HepG2 (cell line): ENCODE measurements at regions not wholly inside any gene's neighbourhood (a gene's known extent, or its start where the extent isn't known, plus 50 kb on each side); places are given as distances from the start of the nearest gene placed in this dataset.
A peak's percentile ranks its signal among the peaks of the same experiment; 100 is the strongest.

Experiments
- CHD4 ChIP-seq: fragments of 200-600 bp; sonication (generic); IDR thresholded peaks from 2 replicates; pipeline ENCODE4 v1.7.0; 2017; ENCODE audit warnings: mild to moderate bottlenecking, low read length, borderline replicate concordance
- HOXD1 ChIP-seq: sonication (generic); formaldehyde crosslinking; IDR thresholded peaks from 2 replicates; pipeline ENCODE4 v1.5.0; 2020; ENCODE audit warnings: missing genetic modification reagents
- MZF1 ChIP-seq: sonication (generic); formaldehyde crosslinking; IDR thresholded peaks from 2 replicates; pipeline ENCODE4 v1.8.1; 2023; ENCODE audit warnings: mild to moderate bottlenecking, missing genetic modification reagents, borderline replicate concordance
- NCOA2 ChIP-seq: sonication (generic); formaldehyde crosslinking; IDR thresholded peaks from 2 replicates; pipeline ENCODE4 v1.8.0; 2022; ENCODE audit warnings: inconsistent platforms
- NR2C2 ChIP-seq: sonication (generic); formaldehyde crosslinking; IDR thresholded peaks from 2 replicates; pipeline ENCODE4 v1.4.0; 2020; ENCODE audit warnings: missing genetic modification reagents, mild to moderate bottlenecking, moderate library complexity, borderline replicate concordance
- POLR2AphosphoS5 ChIP-seq: IDR thresholded peaks from 2 replicates; pipeline ENCODE4 v1.6.1; 2012; ENCODE audit warnings: low read depth, low read length
- PTBP1 ChIP-seq: fragments of 200-400 bp; formaldehyde crosslinking; IDR thresholded peaks from 2 replicates; pipeline ENCODE4 v1.6.1; 2018; ENCODE audit warnings: low read length, low read depth; ENCODE audit not compliant: poor library complexity, severe bottlenecking
- SMC3 ChIP-seq: IDR thresholded peaks from 2 replicates; pipeline ENCODE4 v1.6.1; 2011; ENCODE audit warnings: low read length, improper control_type of control experiment
- TGIF2 ChIP-seq: IDR thresholded peaks from 2 replicates; pipeline ENCODE4 v1.6.1; 2016; ENCODE audit warnings: control low read depth, missing compliant biosample characterization
- ZEB1 ChIP-seq: IDR thresholded peaks from 2 replicates; pipeline ENCODE4 v1.6.1; 2012; ENCODE audit warnings: mild to moderate bottlenecking, low read depth, inconsistent platforms; ENCODE audit not compliant: insufficient replicate concordance
- ZNF572 ChIP-seq: sonication (generic); formaldehyde crosslinking; IDR thresholded peaks from 2 replicates; pipeline ENCODE4 v1.5.1; 2020; ENCODE audit warnings: mild to moderate bottlenecking, missing genetic modification reagents
- ZNF746 ChIP-seq: sonication (generic); formaldehyde crosslinking; IDR thresholded peaks from 2 replicates; pipeline ENCODE4 v1.8.0; 2022; ENCODE audit warnings: mild to moderate bottlenecking, missing genetic modification reagents
- ZNF790 ChIP-seq: sonication (generic); formaldehyde crosslinking; IDR thresholded peaks from 2 replicates; pipeline ENCODE4 v1.8.0; 2022; ENCODE audit warnings: missing genetic modification reagents, mild to moderate bottlenecking, borderline replicate concordance
- ZSCAN25 ChIP-seq: sonication (generic); formaldehyde crosslinking; IDR thresholded peaks from 2 replicates; pipeline ENCODE4 v1.8.0; 2022; ENCODE audit warnings: mild to moderate bottlenecking, missing genetic modification reagents
- TF ChIP-seq, protein P1 (sequence below): sonication (generic); formaldehyde crosslinking; IDR thresholded peaks from 2 replicates; pipeline ENCODE4 v1.9.0; 2022; ENCODE audit warnings: low read depth, missing genetic modification reagents
- TF ChIP-seq, protein P2 (sequence below): IDR thresholded peaks from 2 replicates; pipeline ENCODE4 v1.6.1; 2012; ENCODE audit warnings: low read length, improper control_type of control experiment
- TF ChIP-seq, protein P3 (sequence below): sonication (generic); formaldehyde crosslinking; IDR thresholded peaks from 2 replicates; pipeline ENCODE4 v1.4.0; 2020; ENCODE audit warnings: mild to moderate bottlenecking, missing genetic modification reagents, borderline replicate concordance
- TF ChIP-seq, protein P4 (sequence below): sonication (generic); formaldehyde crosslinking; IDR thresholded peaks from 2 replicates; pipeline ENCODE4 v1.5.1; 2020; ENCODE audit warnings: mild to moderate bottlenecking, missing genetic modification reagents, moderate library complexity
- TF ChIP-seq, protein P5 (sequence below): sonication (generic); formaldehyde crosslinking; IDR thresholded peaks from 2 replicates; pipeline ENCODE4 v1.8.1; 2022; ENCODE audit warnings: mild to moderate bottlenecking, missing genetic modification reagents

DNA sequence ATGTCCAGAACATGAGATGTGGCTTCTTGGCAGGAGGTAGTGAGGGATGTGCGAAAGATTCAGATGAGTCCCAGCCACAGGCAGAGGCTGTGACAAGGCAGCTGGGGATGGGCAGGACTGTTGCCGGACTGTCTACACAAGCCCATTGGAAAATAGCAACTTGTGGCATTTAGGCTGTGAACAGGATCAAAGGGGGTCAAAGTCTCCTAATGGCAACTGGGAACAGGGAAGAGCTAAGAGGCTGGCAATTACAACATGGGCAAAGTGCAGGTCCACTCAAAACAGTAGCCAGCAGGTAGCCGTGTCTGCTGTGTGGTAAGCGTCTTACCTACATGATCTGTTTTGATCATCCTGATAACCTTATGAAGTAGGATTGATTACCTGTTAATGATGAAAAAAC, 254.2 kb upstream of the ZNF32 start (continued):
- TF ChIP-seq ZSCAN25 = no peak
- TF ChIP-seq, protein P1, sequence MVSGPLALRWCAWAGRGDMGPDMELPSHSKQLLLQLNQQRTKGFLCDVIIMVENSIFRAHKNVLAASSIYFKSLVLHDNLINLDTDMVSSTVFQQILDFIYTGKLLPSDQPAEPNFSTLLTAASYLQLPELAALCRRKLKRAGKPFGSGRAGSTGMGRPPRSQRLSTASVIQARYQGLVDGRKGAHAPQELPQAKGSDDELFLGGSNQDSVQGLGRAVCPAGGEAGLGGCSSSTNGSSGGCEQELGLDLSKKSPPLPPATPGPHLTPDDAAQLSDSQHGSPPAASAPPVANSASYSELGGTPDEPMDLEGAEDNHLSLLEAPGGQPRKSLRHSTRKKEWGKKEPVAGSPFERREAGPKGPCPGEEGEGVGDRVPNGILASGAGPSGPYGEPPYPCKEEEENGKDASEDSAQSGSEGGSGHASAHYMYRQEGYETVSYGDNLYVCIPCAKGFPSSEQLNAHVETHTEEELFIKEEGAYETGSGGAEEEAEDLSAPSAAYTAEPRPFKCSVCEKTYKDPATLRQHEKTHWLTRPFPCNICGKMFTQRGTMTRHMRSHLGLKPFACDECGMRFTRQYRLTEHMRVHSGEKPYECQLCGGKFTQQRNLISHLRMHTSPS (CRISPR knock-in tag) = peak; percentile 60; the same call in 1 of the 2 replicates
- TF ChIP-seq, protein P2, sequence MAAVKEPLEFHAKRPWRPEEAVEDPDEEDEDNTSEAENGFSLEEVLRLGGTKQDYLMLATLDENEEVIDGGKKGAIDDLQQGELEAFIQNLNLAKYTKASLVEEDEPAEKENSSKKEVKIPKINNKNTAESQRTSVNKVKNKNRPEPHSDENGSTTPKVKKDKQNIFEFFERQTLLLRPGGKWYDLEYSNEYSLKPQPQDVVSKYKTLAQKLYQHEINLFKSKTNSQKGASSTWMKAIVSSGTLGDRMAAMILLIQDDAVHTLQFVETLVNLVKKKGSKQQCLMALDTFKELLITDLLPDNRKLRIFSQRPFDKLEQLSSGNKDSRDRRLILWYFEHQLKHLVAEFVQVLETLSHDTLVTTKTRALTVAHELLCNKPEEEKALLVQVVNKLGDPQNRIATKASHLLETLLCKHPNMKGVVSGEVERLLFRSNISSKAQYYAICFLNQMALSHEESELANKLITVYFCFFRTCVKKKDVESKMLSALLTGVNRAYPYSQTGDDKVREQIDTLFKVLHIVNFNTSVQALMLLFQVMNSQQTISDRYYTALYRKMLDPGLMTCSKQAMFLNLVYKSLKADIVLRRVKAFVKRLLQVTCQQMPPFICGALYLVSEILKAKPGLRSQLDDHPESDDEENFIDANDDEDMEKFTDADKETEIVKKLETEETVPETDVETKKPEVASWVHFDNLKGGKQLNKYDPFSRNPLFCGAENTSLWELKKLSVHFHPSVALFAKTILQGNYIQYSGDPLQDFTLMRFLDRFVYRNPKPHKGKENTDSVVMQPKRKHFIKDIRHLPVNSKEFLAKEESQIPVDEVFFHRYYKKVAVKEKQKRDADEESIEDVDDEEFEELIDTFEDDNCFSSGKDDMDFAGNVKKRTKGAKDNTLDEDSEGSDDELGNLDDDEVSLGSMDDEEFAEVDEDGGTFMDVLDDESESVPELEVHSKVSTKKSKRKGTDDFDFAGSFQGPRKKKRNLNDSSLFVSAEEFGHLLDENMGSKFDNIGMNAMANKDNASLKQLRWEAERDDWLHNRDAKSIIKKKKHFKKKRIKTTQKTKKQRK = no peak
- TF ChIP-seq ZEB1 = no peak
- TF ChIP-seq ZNF746 (CRISPR knock-in tag) = no peak
- TF ChIP-seq POLR2AphosphoS5 = no peak
- TF ChIP-seq ZNF790 = no peak
- TF ChIP-seq NCOA2 (CRISPR knock-in tag) = no peak; the same call in 1 of the 2 replicates
- TF ChIP-seq CHD4 = no peak; the same call in 1 of the 2 replicates
- TF ChIP-seq, protein P3, sequence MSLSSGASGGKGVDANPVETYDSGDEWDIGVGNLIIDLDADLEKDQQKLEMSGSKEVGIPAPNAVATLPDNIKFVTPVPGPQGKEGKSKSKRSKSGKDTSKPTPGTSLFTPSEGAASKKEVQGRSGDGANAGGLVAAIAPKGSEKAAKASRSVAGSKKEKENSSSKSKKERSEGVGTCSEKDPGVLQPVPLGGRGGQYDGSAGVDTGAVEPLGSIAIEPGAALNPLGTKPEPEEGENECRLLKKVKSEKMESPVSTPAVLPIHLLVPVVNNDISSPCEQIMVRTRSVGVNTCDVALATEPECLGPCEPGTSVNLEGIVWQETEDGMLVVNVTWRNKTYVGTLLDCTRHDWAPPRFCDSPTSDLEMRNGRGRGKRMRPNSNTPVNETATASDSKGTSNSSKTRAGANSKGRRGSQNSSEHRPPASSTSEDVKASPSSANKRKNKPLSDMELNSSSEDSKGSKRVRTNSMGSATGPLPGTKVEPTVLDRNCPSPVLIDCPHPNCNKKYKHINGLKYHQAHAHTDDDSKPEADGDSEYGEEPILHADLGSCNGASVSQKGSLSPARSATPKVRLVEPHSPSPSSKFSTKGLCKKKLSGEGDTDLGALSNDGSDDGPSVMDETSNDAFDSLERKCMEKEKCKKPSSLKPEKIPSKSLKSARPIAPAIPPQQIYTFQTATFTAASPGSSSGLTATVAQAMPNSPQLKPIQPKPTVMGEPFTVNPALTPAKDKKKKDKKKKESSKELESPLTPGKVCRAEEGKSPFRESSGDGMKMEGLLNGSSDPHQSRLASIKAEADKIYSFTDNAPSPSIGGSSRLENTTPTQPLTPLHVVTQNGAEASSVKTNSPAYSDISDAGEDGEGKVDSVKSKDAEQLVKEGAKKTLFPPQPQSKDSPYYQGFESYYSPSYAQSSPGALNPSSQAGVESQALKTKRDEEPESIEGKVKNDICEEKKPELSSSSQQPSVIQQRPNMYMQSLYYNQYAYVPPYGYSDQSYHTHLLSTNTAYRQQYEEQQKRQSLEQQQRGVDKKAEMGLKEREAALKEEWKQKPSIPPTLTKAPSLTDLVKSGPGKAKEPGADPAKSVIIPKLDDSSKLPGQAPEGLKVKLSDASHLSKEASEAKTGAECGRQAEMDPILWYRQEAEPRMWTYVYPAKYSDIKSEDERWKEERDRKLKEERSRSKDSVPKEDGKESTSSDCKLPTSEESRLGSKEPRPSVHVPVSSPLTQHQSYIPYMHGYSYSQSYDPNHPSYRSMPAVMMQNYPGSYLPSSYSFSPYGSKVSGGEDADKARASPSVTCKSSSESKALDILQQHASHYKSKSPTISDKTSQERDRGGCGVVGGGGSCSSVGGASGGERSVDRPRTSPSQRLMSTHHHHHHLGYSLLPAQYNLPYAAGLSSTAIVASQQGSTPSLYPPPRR (CRISPR knock-in tag) = 0 out of 2 replicates have a peak, but pooled peaks have one; percentile 27
- TF ChIP-seq PTBP1 = no peak
- no peak for TF ChIP-seq SMC3
- no peak for TF ChIP-seq HOXD1
- no peak for TF ChIP-seq ZNF572 (CRISPR knock-in tag)
- TF ChIP-seq, protein P4, sequence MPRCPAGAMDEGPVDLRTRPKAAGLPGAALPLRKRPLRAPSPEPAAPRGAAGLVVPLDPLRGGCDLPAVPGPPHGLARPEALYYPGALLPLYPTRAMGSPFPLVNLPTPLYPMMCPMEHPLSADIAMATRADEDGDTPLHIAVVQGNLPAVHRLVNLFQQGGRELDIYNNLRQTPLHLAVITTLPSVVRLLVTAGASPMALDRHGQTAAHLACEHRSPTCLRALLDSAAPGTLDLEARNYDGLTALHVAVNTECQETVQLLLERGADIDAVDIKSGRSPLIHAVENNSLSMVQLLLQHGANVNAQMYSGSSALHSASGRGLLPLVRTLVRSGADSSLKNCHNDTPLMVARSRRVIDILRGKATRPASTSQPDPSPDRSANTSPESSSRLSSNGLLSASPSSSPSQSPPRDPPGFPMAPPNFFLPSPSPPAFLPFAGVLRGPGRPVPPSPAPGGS (CRISPR knock-in tag) = no peak
- no peak for TF ChIP-seq NR2C2
- TF ChIP-seq, protein P5, sequence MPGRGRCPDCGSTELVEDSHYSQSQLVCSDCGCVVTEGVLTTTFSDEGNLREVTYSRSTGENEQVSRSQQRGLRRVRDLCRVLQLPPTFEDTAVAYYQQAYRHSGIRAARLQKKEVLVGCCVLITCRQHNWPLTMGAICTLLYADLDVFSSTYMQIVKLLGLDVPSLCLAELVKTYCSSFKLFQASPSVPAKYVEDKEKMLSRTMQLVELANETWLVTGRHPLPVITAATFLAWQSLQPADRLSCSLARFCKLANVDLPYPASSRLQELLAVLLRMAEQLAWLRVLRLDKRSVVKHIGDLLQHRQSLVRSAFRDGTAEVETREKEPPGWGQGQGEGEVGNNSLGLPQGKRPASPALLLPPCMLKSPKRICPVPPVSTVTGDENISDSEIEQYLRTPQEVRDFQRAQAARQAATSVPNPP (CRISPR knock-in tag) = no peak
- TF ChIP-seq TGIF2 (CRISPR knock-in tag) = no peak
- no peak for TF ChIP-seq MZF1 (CRISPR knock-in tag)
